Tibial nerve (tissue), 4 donors: ENCODE measurements at regions not wholly inside any gene's neighbourhood (a gene's known extent, or its start where the extent isn't known, plus 50 kb on each side); places are given as distances from the start of the nearest gene placed in this dataset.

Source experiments
- DNase-seq, 2 donors: peaks; one replicate each; pipeline ENCODE4 v3.0.0-alpha.2; 2019; ENCODE audit warnings: low spot score in 2 of 2
- H3K27ac ChIP-seq, 4 donors: fragments of 200-600 bp; sonication (generic) in 3 of 4; one replicate each; pipeline ENCODE4 v1.5.1; 2017 to 2019; ENCODE audit warnings: mild to moderate bottlenecking in 1 of 4
- H3K27me3 ChIP-seq, 2 donors: fragments of 200-600 bp; sonication (generic) in 1 of 2; one replicate each; pipeline versions ENCODE4 v1.5.1 to v1.6.0; 2017 to 2019
- H3K36me3 ChIP-seq, 3 donors: fragments of 200-600 bp; sonication (generic); one replicate each; pipeline ENCODE4 v1.5.1; 2018 to 2019
- H3K4me1 ChIP-seq, 4 donors: fragments of 200-600 bp; sonication (generic) in 3 of 4; one replicate each; pipeline ENCODE4 v1.5.1; 2017 to 2019
- H3K4me3 ChIP-seq, 4 donors: fragments of 200-600 bp; sonication (generic) in 3 of 4; one replicate each; pipeline ENCODE4 v1.5.1; 2017 to 2019; ENCODE audit warnings: mild to moderate bottlenecking in 1 of 4, moderate library complexity in 1 of 4
- H3K9me3 ChIP-seq, 4 donors: fragments of 200-600 bp; sonication (generic) in 3 of 4; one replicate each; pipeline ENCODE4 v1.5.1; 2017 to 2019
- CTCF ChIP-seq, 5 experiments: fragments of 200-600 bp in 3 of 5; fragments of 450-650 bp in 2 of 5; sonication (generic) in 3 of 5; IDR thresholded peaks; one replicate each; pipeline ENCODE4 v1.5.1; 2016 to 2019; ENCODE audit warnings: antibody characterized with exemption in 5 of 5, mild to moderate bottlenecking in 3 of 5, moderate library complexity in 2 of 5
- EP300 ChIP-seq, 2 donors: sonication (generic); formaldehyde crosslinking; IDR thresholded peaks; one replicate each; pipeline ENCODE4 v1.6.1; 2017; ENCODE audit warnings: antibody characterized with exemption in 2 of 2, mild to moderate bottlenecking in 1 of 2
- POLR2A ChIP-seq, 2 donors: fragments of 450-650 bp; IDR thresholded peaks; one replicate each; pipeline ENCODE4 v1.6.1; 2017; ENCODE audit warnings: antibody characterized with exemption in 2 of 2, mild to moderate bottlenecking in 2 of 2, moderate library complexity in 2 of 2
- WGBS, 2 donors: methylation state at CpG; one replicate each; pipeline ENCODE4 v1.1.5; 2018; 5-methylcytosine and 5-hydroxymethylcytosine counted together

DNA sequence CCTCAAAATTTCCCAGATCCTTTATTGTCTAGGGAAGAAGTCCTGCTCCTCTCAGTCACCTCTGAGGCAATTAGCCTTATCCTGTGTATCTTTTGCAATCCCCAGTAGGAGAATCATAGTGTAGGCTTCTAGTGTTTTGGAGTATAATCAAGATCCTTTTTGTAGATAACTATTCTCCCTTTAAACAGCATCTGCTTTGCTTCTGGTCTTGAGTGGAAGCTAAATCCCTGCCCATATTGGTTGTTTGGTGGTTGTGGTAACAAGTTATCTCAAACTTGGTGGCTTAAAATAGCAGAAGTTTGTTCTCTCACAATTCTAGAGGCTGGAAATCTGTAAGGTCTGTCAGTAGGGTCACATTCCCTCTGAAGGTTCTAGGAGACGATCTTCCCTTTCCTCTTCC lies 217.5 kb upstream of the RASGRP1 start:
- H3K36me3 ChIP-seq = no peaks in the 10 kb centered on the region
- no peaks in the 10 kb centered on the region for H3K27me3 ChIP-seq
- no peak overlapping the region for H3K4me3 ChIP-seq
- 79 to 92% methylated on average over 1 of the region's 1 CpG for WGBS, 2 donors
- H3K4me1 ChIP-seq = no peaks in the 10 kb centered on the region
- H3K9me3 ChIP-seq = no peaks in the 10 kb centered on the region
- TF ChIP-seq EP300 (IDR thresholded peaks at IDR 0.05) = no peak
- DNase-seq = no peak
- H3K27ac ChIP-seq = no peak overlapping the region

GRCh38 chr15:38788918-38789317 lies 224.3 kb upstream of the RASGRP1 start:
- no peaks in the 10 kb centered on the region for H3K4me1 ChIP-seq
- 77 to 84% methylated on average over 6 of the region's 6 CpGs for WGBS, 2 donors

DNA sequence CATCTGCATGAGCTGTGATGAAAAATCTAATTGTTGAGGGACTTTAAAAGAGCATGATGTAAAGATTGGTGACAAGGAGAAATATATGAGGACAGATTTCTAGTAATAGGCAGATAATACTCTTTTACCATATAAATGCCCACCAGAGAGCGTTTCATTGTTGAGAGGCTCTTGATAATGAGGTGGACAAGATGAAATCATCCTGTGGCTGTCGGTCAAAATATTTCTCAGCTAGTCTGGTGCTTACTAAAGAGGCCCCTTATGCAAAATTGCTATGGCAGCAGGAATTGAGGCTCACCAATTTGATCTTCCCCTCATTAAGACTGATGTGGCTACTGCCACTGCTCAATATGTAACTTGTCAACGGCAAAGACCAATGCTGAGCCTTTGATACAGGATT lies 225.0 kb upstream of the RASGRP1 start:
- Histone ChIP-seq H3K9me3 (no peaks in the 10 kb centered on the region), H3K27me3 (no peaks in the 10 kb centered on the region), H3K27ac (no peak overlapping the region), H3K4me1 (no peaks in the 10 kb centered on the region), H3K4me3 (no peak overlapping the region), H3K36me3 (no peaks in the 10 kb centered on the region)
- no peak for DNase-seq
- TF ChIP-seq CTCF (IDR thresholded peaks at IDR 0.05) (no peak), EP300 (IDR thresholded peaks at IDR 0.05) (no peak), POLR2A (IDR thresholded peaks at IDR 0.05) (no peak)
- WGBS, 2 donors = 80 to 90% methylated on average over 3 of the region's 3 CpGs

More at GRCh38 chr15:38788918-38789317, 224.3 kb upstream of the RASGRP1 start:
- Histone ChIP-seq H3K27me3 (no peaks in the 10 kb centered on the region), H3K4me3 (no peak overlapping the region), H3K36me3 (no peaks in the 10 kb centered on the region), H3K9me3 (no peaks in the 10 kb centered on the region), H3K27ac (no peak overlapping the region)
- DNase-seq = no peak
- TF ChIP-seq CTCF (IDR thresholded peaks at IDR 0.05) = no peak
- no peak for TF ChIP-seq EP300 (IDR thresholded peaks at IDR 0.05)
- TF ChIP-seq POLR2A (IDR thresholded peaks at IDR 0.05) = no peak

DNA sequence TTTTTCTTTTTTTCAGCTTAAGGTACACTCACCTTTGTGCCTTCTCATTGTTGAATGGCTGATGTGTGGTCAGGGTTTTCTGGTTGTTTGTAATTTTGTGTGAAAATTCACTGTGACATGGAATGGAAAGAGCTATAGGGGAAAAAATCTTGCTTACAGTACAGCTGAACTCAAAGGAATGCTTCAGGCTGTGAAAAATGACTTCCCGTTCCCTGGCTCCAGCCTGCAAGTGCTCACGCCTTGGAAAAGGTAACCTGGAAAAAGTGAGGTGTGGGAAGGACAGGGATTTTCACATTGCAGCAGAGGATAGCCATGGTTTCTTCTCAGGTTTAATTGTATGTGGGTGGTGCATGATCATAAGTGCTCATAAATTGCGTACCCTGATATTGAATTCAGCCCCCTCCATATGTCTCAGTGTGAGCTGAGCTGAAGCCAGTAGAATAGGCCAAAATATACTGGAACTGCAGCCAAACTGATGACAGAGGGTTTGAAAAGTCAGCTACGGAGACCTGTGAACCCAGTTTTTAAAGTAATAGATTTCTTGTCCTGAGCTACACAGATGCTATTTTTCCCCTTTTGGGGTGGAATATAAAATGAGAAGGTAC lies 228.7 kb upstream of the RASGRP1 start:
- peaks cover 0 to 3% (median 0%) of the 10 kb centered on the region in 4 donors for H3K9me3 ChIP-seq
- H3K36me3 ChIP-seq = no peaks in the 10 kb centered on the region
- TF ChIP-seq POLR2A (IDR thresholded peaks at IDR 0.05) (no peak), CTCF (IDR thresholded peaks at IDR 0.05) (no peak), EP300 (IDR thresholded peaks at IDR 0.05) (no peak)
- no peaks in the 10 kb centered on the region for H3K4me1 ChIP-seq
- WGBS, 2 donors = 46 to 56% methylated on average over 4 of the region's 4 CpGs
- no peaks in the 10 kb centered on the region for H3K27me3 ChIP-seq
- no peak overlapping the region for H3K4me3 ChIP-seq
- DNase-seq = no peak
- no peak overlapping the region for H3K27ac ChIP-seq

DNA sequence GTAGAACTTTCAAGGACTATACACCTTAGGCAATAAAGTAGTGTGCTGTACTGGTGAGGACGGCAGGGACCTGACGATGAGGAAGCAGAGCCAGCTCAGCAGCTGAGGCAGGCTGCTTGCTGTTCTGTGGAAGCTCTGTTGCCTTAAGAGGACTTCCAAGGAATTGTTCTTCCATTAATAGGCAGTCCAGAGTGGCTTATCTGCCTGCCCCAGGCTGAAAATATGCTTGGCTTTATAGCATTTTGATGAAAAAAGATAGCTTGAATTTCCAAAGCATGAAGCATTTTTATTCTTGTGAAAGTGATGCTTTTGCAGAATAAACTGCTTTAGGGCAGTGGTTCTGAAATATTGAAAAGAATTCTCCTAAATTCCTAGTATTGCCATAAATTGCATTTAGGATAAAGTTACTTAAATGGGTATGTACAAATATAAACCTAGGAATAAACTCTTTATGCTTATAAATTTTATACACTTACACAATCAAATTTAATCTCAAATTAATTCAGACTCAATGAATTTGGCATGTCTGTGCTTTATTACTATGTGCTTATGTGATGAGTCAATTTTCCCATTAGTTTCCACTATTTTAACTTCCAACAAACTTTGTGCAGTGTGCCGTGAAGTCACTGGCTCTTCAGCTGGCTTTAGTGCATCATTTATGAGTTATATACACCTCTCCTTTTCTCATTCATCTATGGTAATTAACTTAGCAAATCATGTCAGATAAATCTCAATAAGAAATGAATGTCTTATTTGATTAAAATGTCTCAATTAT lies 231.0 kb upstream of the RASGRP1 start:
- WGBS, 2 donors = 45 to 56% methylated on average over 3 of the region's 3 CpGs
- H3K4me1 ChIP-seq = no peaks in the 10 kb centered on the region
- H3K27ac ChIP-seq = no peak overlapping the region
- H3K36me3 ChIP-seq = no peaks in the 10 kb centered on the region
- TF ChIP-seq EP300 (IDR thresholded peaks at IDR 0.05) = no peak
- TF ChIP-seq POLR2A (IDR thresholded peaks at IDR 0.05) = no peak
- TF ChIP-seq CTCF (IDR thresholded peaks at IDR 0.05) = no peak
- peaks cover 0 to 9% (median 0%) of the 10 kb centered on the region in 4 donors for H3K9me3 ChIP-seq
- no peaks in the 10 kb centered on the region for H3K27me3 ChIP-seq
- no peak for DNase-seq
- no peak overlapping the region for H3K4me3 ChIP-seq
